ENCODE measurements at regions not wholly inside any gene's neighbourhood (a gene's known extent, or its start where the extent isn't known, plus 50 kb on each side); places are given as distances from the start of the nearest gene placed in this dataset.

DNA sequence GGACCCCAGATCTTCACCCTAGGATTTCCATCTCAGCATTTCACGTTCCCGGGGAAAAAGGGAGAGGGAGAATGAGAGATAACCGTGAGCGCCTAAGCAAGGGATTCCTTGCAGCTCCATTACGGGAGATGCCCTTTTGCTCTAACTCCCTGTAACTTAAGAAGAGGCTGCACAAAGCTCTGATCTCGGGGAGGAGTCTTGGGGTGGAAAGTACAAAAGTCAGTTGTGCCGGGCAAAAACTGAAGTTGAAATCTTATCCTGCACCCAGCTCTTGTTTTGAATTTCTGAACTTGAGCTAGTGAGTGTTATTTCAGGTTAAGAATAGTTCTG, 256.4 kb upstream of the SOX21 start:
- H3K9ac ChIP-seq (ENCODE audit: low read length), result no peak overlapping the region
- H3K4me3 ChIP-seq (ENCODE audit: low read length), result peak overlapping the region; percentile 65
- H3F3A ChIP-seq (ENCODE audit: insufficient read depth, low read length, poor library complexity, severe bottlenecking), result no peaks in the 10 kb centered on the region
- H3K4me2 ChIP-seq (ENCODE audit: low read length), result no peak overlapping the region
- H3K27me3 ChIP-seq (ENCODE audit: insufficient read depth, low read depth, low read length), result peaks cover 32% of the 10 kb centered on the region
- no peaks in the 10 kb centered on the region for H4K20me1 ChIP-seq (ENCODE audit: insufficient read depth)
- H3K36me3 ChIP-seq (ENCODE audit: insufficient read depth, low read length), result no peaks in the 10 kb centered on the region
- H3K27ac ChIP-seq (ENCODE audit: low read length), result no peak overlapping the region
- no peaks in the 10 kb centered on the region for H3K79me2 ChIP-seq (replicated peaks; ENCODE audit: insufficient read depth, low read length)
- no peaks in the 10 kb centered on the region for H3K9me2 ChIP-seq (ENCODE audit: insufficient read depth, low read length)
- no peak overlapping the region for H2AFZ ChIP-seq (ENCODE audit: low read depth, low read length)
- TF ChIP-seq, protein P1, sequence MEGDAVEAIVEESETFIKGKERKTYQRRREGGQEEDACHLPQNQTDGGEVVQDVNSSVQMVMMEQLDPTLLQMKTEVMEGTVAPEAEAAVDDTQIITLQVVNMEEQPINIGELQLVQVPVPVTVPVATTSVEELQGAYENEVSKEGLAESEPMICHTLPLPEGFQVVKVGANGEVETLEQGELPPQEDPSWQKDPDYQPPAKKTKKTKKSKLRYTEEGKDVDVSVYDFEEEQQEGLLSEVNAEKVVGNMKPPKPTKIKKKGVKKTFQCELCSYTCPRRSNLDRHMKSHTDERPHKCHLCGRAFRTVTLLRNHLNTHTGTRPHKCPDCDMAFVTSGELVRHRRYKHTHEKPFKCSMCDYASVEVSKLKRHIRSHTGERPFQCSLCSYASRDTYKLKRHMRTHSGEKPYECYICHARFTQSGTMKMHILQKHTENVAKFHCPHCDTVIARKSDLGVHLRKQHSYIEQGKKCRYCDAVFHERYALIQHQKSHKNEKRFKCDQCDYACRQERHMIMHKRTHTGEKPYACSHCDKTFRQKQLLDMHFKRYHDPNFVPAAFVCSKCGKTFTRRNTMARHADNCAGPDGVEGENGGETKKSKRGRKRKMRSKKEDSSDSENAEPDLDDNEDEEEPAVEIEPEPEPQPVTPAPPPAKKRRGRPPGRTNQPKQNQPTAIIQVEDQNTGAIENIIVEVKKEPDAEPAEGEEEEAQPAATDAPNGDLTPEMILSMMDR (IDR thresholded peaks at IDR 0.05; ENCODE audit: poor library complexity, severe bottlenecking), result no peak
- TF ChIP-seq TAF1 (IDR thresholded peaks at IDR 0.05; ENCODE audit: low read depth), result no peak
- no peak for TF ChIP-seq EP300 (conservative IDR thresholded peaks at IDR 0.05; ENCODE audit: poor library complexity, severe bottlenecking)
- TF ChIP-seq SMC3 (conservative IDR thresholded peaks at IDR 0.05; ENCODE audit: poor library complexity), result no peak
- TF ChIP-seq POLR2AphosphoS5 (IDR thresholded peaks at IDR 0.05), result no peak
- no peak for TF ChIP-seq RAD21 (conservative IDR thresholded peaks at IDR 0.05)
- TF ChIP-seq EZH2 (IDR thresholded peaks at IDR 0.05; ENCODE audit: borderline replicate concordance, insufficient read depth, low read length, poor library complexity, severe bottlenecking), result no peak
- TF ChIP-seq, protein P2, sequence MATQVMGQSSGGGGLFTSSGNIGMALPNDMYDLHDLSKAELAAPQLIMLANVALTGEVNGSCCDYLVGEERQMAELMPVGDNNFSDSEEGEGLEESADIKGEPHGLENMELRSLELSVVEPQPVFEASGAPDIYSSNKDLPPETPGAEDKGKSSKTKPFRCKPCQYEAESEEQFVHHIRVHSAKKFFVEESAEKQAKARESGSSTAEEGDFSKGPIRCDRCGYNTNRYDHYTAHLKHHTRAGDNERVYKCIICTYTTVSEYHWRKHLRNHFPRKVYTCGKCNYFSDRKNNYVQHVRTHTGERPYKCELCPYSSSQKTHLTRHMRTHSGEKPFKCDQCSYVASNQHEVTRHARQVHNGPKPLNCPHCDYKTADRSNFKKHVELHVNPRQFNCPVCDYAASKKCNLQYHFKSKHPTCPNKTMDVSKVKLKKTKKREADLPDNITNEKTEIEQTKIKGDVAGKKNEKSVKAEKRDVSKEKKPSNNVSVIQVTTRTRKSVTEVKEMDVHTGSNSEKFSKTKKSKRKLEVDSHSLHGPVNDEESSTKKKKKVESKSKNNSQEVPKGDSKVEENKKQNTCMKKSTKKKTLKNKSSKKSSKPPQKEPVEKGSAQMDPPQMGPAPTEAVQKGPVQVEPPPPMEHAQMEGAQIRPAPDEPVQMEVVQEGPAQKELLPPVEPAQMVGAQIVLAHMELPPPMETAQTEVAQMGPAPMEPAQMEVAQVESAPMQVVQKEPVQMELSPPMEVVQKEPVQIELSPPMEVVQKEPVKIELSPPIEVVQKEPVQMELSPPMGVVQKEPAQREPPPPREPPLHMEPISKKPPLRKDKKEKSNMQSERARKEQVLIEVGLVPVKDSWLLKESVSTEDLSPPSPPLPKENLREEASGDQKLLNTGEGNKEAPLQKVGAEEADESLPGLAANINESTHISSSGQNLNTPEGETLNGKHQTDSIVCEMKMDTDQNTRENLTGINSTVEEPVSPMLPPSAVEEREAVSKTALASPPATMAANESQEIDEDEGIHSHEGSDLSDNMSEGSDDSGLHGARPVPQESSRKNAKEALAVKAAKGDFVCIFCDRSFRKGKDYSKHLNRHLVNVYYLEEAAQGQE (IDR thresholded peaks at IDR 0.05; ENCODE audit: borderline replicate concordance), result no peak
- TF ChIP-seq MXI1 (conservative IDR thresholded peaks at IDR 0.05; ENCODE audit: poor library complexity, severe bottlenecking), result no peak
- H3K9me3 ChIP-seq (ENCODE audit: low read length), result no peaks in the 10 kb centered on the region

DNA sequence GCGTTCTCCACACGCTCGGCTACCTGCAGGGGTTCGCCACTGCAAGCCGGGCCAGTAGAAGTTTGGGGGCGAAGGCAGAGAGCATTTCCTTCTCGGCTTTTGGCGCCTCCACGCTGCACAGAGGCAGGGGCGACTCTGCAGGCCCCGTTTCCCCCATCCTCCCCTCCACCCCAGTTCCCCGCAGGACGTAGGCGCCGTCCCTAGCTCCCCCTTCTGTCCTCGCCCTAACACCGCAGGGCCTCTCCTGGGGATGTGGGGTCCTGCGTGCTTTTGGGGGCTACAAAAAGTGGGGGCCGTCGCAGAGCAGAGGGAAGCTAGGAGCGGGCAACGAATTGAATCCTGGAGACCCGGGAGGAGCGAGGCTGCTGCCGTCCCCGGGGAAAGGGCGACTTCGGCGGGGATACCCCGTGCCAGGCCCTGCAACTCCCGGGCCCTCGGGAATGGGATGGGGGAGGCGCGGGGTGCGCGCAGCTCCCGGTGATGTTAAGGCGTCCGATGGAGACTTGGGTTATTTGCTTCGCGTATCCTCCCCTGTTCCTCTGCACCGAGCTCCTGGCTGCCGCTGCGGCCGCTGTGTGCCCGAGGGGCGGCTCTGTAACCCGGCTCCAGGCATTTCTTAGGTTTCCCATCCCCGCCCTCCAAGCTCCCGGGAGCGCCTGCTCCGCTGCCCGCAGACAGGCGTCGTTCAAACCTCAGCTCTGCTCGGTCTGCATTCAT, 255.9 kb upstream of the SOX21 start:
- peak overlapping the region; percentile 65 for H3K4me3 ChIP-seq (ENCODE audit: low read length)
- no peaks in the 10 kb centered on the region for H3K9me3 ChIP-seq (ENCODE audit: low read length)
- no peaks in the 10 kb centered on the region for H4K20me1 ChIP-seq (ENCODE audit: insufficient read depth)
- TF ChIP-seq, protein P1 (IDR thresholded peaks at IDR 0.05; ENCODE audit: poor library complexity, severe bottlenecking), result no peak
- TF ChIP-seq EZH2 (IDR thresholded peaks at IDR 0.05; ENCODE audit: borderline replicate concordance, insufficient read depth, low read length, poor library complexity, severe bottlenecking) (no peak), POLR2AphosphoS5 (IDR thresholded peaks at IDR 0.05) (no peak), SMC3 (conservative IDR thresholded peaks at IDR 0.05; ENCODE audit: poor library complexity) (no peak), RAD21 (conservative IDR thresholded peaks at IDR 0.05) (no peak), EP300 (conservative IDR thresholded peaks at IDR 0.05; ENCODE audit: poor library complexity, severe bottlenecking) (no peak), MXI1 (conservative IDR thresholded peaks at IDR 0.05; ENCODE audit: poor library complexity, severe bottlenecking) (no peak), TAF1 (IDR thresholded peaks at IDR 0.05; ENCODE audit: low read depth) (no peak)
- TF ChIP-seq, protein P2 (IDR thresholded peaks at IDR 0.05; ENCODE audit: borderline replicate concordance), result no peak
- H3K27ac ChIP-seq (ENCODE audit: low read length), result no peak overlapping the region
- H2AFZ ChIP-seq (ENCODE audit: low read depth, low read length), result no peak overlapping the region
- H3K36me3 ChIP-seq (ENCODE audit: insufficient read depth, low read length), result no peaks in the 10 kb centered on the region
- H3K27me3 ChIP-seq (ENCODE audit: insufficient read depth, low read depth, low read length), result peaks cover 32% of the 10 kb centered on the region
- H3K9ac ChIP-seq (ENCODE audit: low read length), result peak overlapping the region; percentile 6
- H3K79me2 ChIP-seq (replicated peaks; ENCODE audit: insufficient read depth, low read length), result no peaks in the 10 kb centered on the region
- H3F3A ChIP-seq (ENCODE audit: insufficient read depth, low read length, poor library complexity, severe bottlenecking), result no peaks in the 10 kb centered on the region
- no peaks in the 10 kb centered on the region for H3K9me2 ChIP-seq (ENCODE audit: insufficient read depth, low read length)
- no peak overlapping the region for H3K4me2 ChIP-seq (ENCODE audit: low read length)
